Left colon (tissue), 2 donors: ENCODE measurements at regions not wholly inside any gene's neighbourhood (a gene's known extent, or its start where the extent isn't known, plus 50 kb on each side); places are given as distances from the start of the nearest gene placed in this dataset.
A peak's percentile ranks its signal among the peaks of the same experiment; 100 is the strongest.
"Not testable (repeated sequence)": the region's sequence is repeated elsewhere in the genome, so short reads cannot be mapped to it uniquely, and the experiment has no call there.

Experiments used
- ATAC-seq: fragments of 200-7000 bp; cut with Tn5 transposase; one replicate; pipeline ENCODE4 v1.9.1; 2020; ENCODE audit warnings: mild to moderate bottlenecking, moderate library complexity
- DNase-seq, 2 donors: peaks; one replicate each; pipeline ENCODE4 v3.0.0-alpha.2; 2020
- intact Hi-C, 2 donors: fragments of 100-400 bp; cut with DNase I in 1 of 2; cut with micrococcal nuclease in 1 of 2; formaldehyde crosslinking; loops; one replicate each; pipeline versions ENCODE4 v1.11.2 to v1.14.0; 2022; cut with DNase I, micrococcal nuclease
- donor health status: DM: no; HTN: no; CAD: no.
- donor health status: DM: yes; HTN: yes; CAD: no.

GRCh38 chr2:242071377-242071776 is 201.8 kb downstream of the RTP5 start:
- DNase-seq, intact Hi-C loops, ATAC-seq: not testable (repeated sequence)

GRCh38 chr2:242071936-242072335 is 202.4 kb downstream of the RTP5 start:
- intact Hi-C loops, DNase-seq, ATAC-seq: not testable (repeated sequence)

GRCh38 chr2:242075168-242075567 is 205.6 kb downstream of the RTP5 start:
- ATAC-seq (no peak), DNase-seq (no peak)
- intact Hi-C loops, result no loop called here

- intact Hi-C loops, result no loop called here
- peak; percentile 97 for ATAC-seq
- DNase-seq, result peak; percentile 84 to 85
Observed at GRCh38 chr2:242075696-242076095, 206.2 kb downstream of the RTP5 start.

- DNase-seq, intact Hi-C loops: not testable (repeated sequence)
- ATAC-seq, result peak; percentile 52
Observed at GRCh38 chr2:242076184-242076583, 206.7 kb downstream of the RTP5 start.

GRCh38 chr2:242078426-242078825 is 208.9 kb downstream of the RTP5 start:
- ATAC-seq, DNase-seq, intact Hi-C loops: not testable (repeated sequence)

GRCh38 chr2:242079792-242080191 is 210.3 kb downstream of the RTP5 start:
- DNase-seq, intact Hi-C loops, ATAC-seq: not testable (repeated sequence)

- intact Hi-C loops, DNase-seq: not testable (repeated sequence)
- peak; percentile 27 for ATAC-seq
Observed at GRCh38 chr2:242080575-242081214, 211.2 kb downstream of the RTP5 start.

GRCh38 chr2:242084034-242084433 is 214.5 kb downstream of the RTP5 start:
- DNase-seq, ATAC-seq, intact Hi-C loops: not testable (repeated sequence)

- intact Hi-C loops, DNase-seq, ATAC-seq: not testable (repeated sequence)
Observed at GRCh38 chr2:242085024-242085674, 215.6 kb downstream of the RTP5 start.

- ATAC-seq (no peak), DNase-seq (peak; percentile 42 to 51)
- intact Hi-C loops, result no loop called here
Observed at GRCh38 chr2:242085941-242086621, 216.6 kb downstream of the RTP5 start.

GRCh38 chr2:242088044-242088443 is 218.5 kb downstream of the RTP5 start:
- intact Hi-C loops, DNase-seq: not testable (repeated sequence)
- peak; percentile 44 for ATAC-seq

GRCh38 chr2:242088471-242089212 is 219.1 kb downstream of the RTP5 start:
- peak; percentile 98 for ATAC-seq
- intact Hi-C loops, result no loop called here
- DNase-seq, result peak; percentile 93 to 95

GRCh38 chr2:242089213-242089549 is 219.7 kb downstream of the RTP5 start:
- peak; percentile 6 for ATAC-seq

GRCh38 chr2:242097278-242097677 is 227.7 kb downstream of the RTP5 start:
- DNase-seq, intact Hi-C loops, ATAC-seq: not testable (repeated sequence)

More at GRCh38 chr2:242089213-242089549, 219.7 kb downstream of the RTP5 start:
- intact Hi-C loops, DNase-seq: not testable (repeated sequence)

- DNase-seq, result no peak
- ATAC-seq, result no peak
- intact Hi-C loops, result no loop called here
Observed at GRCh38 chr2:242098034-242098433, 228.5 kb downstream of the RTP5 start.

- DNase-seq, result no peak
- ATAC-seq, result no peak
- intact Hi-C loops, result no loop called here
Observed at GRCh38 chr2:242098445-242099128, 229.1 kb downstream of the RTP5 start.

GRCh38 chr2:242103093-242103492 is 233.6 kb downstream of the RTP5 start:
- DNase-seq, ATAC-seq, intact Hi-C loops: not testable (repeated sequence)
